ACC112 (cell line): ENCODE measurements at regions not wholly inside any gene's neighbourhood (a gene's known extent, or its start where the extent isn't known, plus 50 kb on each side); places are given as distances from the start of the nearest gene placed in this dataset.
"Not testable (repeated sequence)": the region's sequence is repeated elsewhere in the genome, so short reads cannot be mapped to it uniquely, and the experiment has no call there.

Experiments used
- H2AFZ ChIP-seq: fragments of 200-600 bp; sonication (generic); one replicate; pipeline ENCODE4 v1.6.0; 2017; ENCODE audit warnings: antibody characterized with exemption, low read length; ENCODE audit not compliant: unreplicated experiment
- H3K27ac ChIP-seq: fragments of 200-600 bp; sonication (generic); 2 replicates; pipeline ENCODE4 v1.5.1; 2014; ENCODE audit warnings: low read depth, mild to moderate bottlenecking, antibody characterized with exemption, low read length, moderate library complexity
- H3K27me3 ChIP-seq: fragments of 200-600 bp; sonication (generic); 2 replicates; pipeline ENCODE4 v1.6.1; 2014; ENCODE audit warnings: mild to moderate bottlenecking, antibody characterized with exemption, low read length, moderate library complexity, mixed read lengths; ENCODE audit not compliant: insufficient read depth
- H3K36me3 ChIP-seq: fragments of 200-600 bp; sonication (generic); 2 replicates; pipeline ENCODE4 v1.6.1; 2016; ENCODE audit warnings: mild to moderate bottlenecking, antibody characterized with exemption, low read length, moderate library complexity, mixed read lengths; ENCODE audit not compliant: insufficient read depth
- H3K4me1 ChIP-seq: fragments of 200-600 bp; sonication (generic); one replicate; pipeline ENCODE4 v1.6.1; 2016; ENCODE audit warnings: low read length, mixed read lengths; ENCODE audit not compliant: insufficient read depth, unreplicated experiment, control insufficient read depth
- H3K4me3 ChIP-seq: fragments of 200-600 bp; sonication (generic); 2 replicates; pipeline ENCODE4 v1.5.1; 2014; ENCODE audit warnings: mild to moderate bottlenecking, low read depth, low read length
- H3K79me2 ChIP-seq: fragments of 200-600 bp; sonication (generic); one replicate; pipeline ENCODE4 v1.6.0; 2016; ENCODE audit warnings: low read length; ENCODE audit not compliant: control insufficient read depth, unreplicated experiment, insufficient read depth

DNA sequence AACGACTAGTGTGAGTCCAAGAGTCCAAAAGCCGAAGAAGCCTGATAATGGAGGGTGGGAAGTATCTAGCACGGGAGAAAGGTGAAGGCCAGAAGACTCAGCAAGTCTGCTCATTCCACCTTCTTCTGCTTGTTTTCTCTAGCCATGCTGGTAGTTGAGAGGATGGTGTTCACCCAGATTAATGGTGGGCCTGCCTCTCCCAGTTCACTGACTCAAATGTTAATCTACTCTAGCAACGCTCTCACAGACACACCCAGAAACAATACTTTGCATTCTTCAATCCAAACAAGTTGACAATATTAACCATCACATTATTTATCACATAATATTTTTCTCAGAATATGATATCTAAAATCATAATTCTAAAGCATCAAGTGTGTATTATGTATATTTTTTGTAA lies 1055.1 kb upstream of the PCDH10 start:
- Histone ChIP-seq H3K4me1 (no peaks in the 10 kb centered on the region), H3K27me3 (no peaks in the 10 kb centered on the region), H3K79me2 (no peaks in the 10 kb centered on the region), H3K4me3 (no peak overlapping the region), H2AFZ (no peak overlapping the region), H3K36me3 (no peaks in the 10 kb centered on the region), H3K27ac (no peak overlapping the region)

GRCh38 chr4:132097041-132097440 lies 1052.1 kb upstream of the PCDH10 start:
- Histone ChIP-seq H3K79me2 (no peaks in the 10 kb centered on the region), H3K36me3 (no peaks in the 10 kb centered on the region), H3K4me1 (no peaks in the 10 kb centered on the region), H3K4me3 (no peak overlapping the region), H3K27me3 (no peaks in the 10 kb centered on the region), H2AFZ (peak overlapping the region; percentile 24), H3K27ac (no peak overlapping the region)

DNA sequence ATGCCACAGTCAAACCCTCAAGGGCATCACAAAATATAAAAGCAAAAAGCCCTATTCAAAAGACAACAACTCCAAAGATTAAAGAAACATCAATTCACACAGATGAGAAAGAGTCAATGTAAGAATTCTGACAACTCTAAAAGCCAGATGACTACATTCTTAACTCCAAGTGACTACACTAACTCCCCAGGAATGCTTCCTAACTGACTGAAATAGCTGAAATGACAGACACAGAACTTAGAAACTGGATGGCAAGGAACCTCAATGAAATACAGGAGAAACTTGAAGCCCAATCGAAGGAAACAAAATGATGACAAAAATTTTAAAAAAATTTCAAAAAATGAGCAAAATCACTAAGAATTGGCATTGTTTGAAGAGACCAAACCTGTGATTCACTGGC lies 1047.6 kb upstream of the PCDH10 start:
- no peaks in the 10 kb centered on the region for H3K79me2 ChIP-seq
- H2AFZ ChIP-seq: no peak overlapping the region
- no peak overlapping the region for H3K27ac ChIP-seq
- H3K36me3 ChIP-seq: no peaks in the 10 kb centered on the region
- no peaks in the 10 kb centered on the region for H3K4me1 ChIP-seq
- no peak overlapping the region for H3K4me3 ChIP-seq
- H3K27me3 ChIP-seq: no peaks in the 10 kb centered on the region

DNA sequence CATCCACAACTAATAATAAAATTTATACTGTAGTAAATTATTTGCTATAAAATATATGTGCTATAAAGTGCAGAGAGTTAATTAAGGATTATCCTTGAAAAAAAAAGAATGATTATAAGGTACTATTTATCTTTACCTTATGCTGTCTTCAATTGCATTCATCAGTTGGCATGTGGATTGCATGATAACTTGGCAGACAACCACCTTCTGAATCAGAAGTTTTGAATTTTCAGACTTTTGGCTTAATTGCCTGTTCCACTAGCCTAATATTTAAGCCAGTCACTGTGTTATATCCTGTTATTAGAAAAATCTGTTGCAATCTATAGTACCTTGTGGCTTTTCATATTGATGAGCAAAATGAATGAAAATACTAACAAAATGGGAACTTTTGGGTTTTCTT lies 1040.3 kb upstream of the PCDH10 start:
- Histone ChIP-seq H3K79me2 (no peaks in the 10 kb centered on the region), H3K4me1 (peaks cover 5% of the 10 kb centered on the region), H2AFZ (no peak overlapping the region), H3K36me3 (no peaks in the 10 kb centered on the region), H3K4me3 (no peak overlapping the region), H3K27me3 (no peaks in the 10 kb centered on the region), H3K27ac (no peak overlapping the region)

GRCh38 chr4:132114885-132115284 lies 1034.2 kb upstream of the PCDH10 start:
- H3K79me2 ChIP-seq: no peaks in the 10 kb centered on the region
- H3K27ac ChIP-seq: no peak overlapping the region
- no peaks in the 10 kb centered on the region for H3K27me3 ChIP-seq
- H3K4me1 ChIP-seq: no peaks in the 10 kb centered on the region
- H2AFZ ChIP-seq: no peak overlapping the region
- H3K4me3 ChIP-seq: no peak overlapping the region
- no peaks in the 10 kb centered on the region for H3K36me3 ChIP-seq

GRCh38 chr4:132122741-132123140 lies 1026.4 kb upstream of the PCDH10 start:
- H3K4me1 ChIP-seq, H3K27me3 ChIP-seq, H3K27ac ChIP-seq, H3K4me3 ChIP-seq, H3K36me3 ChIP-seq, H2AFZ ChIP-seq, H3K79me2 ChIP-seq: not testable (repeated sequence)

DNA sequence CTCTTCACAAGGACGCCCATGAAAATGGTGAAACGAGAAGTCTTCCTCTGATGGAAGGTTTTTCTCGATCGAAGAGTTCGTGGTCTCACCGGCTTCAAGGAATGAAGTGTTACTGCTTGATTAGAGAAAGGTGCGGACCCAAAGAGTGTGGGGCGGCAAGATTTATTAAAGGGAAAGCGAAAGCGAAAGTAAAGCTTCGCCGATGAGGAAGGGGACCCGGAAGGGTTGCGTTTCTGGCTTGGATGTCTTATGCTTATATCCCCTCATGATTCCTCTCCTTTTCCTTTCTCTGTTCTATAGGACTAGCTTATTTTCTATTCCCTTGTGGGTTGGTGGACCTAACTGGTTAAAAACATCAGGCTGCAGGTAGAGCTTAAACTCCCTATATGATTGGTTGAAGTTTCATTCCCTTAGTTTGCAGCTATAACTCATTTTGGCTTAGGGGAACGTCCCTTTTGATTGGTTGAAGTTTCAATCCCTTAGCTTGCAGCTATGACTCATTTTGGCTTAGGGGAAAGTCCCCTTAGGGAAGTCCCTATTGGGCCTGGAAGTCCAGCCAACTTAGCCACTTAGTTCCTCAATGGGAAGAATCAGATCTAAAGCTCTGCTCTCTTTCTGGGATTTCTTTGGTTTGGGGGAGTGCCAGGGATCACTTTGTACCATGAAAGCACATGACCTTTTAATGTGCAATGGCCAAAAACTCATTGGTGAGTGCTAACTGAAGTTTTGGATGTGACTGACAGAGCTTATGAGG lies 1025.0 kb upstream of the PCDH10 start:
- H3K4me3 ChIP-seq: no peak overlapping the region
- no peaks in the 10 kb centered on the region for H3K4me1 ChIP-seq
- H3K36me3 ChIP-seq: no peaks in the 10 kb centered on the region
- H3K79me2 ChIP-seq: no peaks in the 10 kb centered on the region
- H3K27me3 ChIP-seq: no peaks in the 10 kb centered on the region
- H3K27ac ChIP-seq: no peak overlapping the region
- H2AFZ ChIP-seq: peak overlapping the region; percentile 6

GRCh38 chr4:132124624-132124974 lies 1024.5 kb upstream of the PCDH10 start:
- Histone ChIP-seq H3K4me1 (no peaks in the 10 kb centered on the region), H3K4me3 (no peak overlapping the region), H3K36me3 (no peaks in the 10 kb centered on the region), H3K27me3 (no peaks in the 10 kb centered on the region), H3K27ac (no peak overlapping the region), H2AFZ (no peak overlapping the region), H3K79me2 (no peaks in the 10 kb centered on the region)

GRCh38 chr4:132125131-132125530 lies 1024.0 kb upstream of the PCDH10 start:
- Histone ChIP-seq H3K79me2 (no peaks in the 10 kb centered on the region), H3K27ac (no peak overlapping the region), H3K4me3 (no peak overlapping the region), H2AFZ (no peak overlapping the region), H3K27me3 (no peaks in the 10 kb centered on the region), H3K36me3 (no peaks in the 10 kb centered on the region), H3K4me1 (no peaks in the 10 kb centered on the region)

GRCh38 chr4:132132433-132132832 lies 1016.7 kb upstream of the PCDH10 start:
- H3K4me1 ChIP-seq: no peaks in the 10 kb centered on the region
- no peaks in the 10 kb centered on the region for H3K79me2 ChIP-seq
- no peaks in the 10 kb centered on the region for H3K36me3 ChIP-seq
- H3K4me3 ChIP-seq: no peak overlapping the region
- H2AFZ ChIP-seq: no peak overlapping the region
- H3K27ac ChIP-seq: no peak overlapping the region
- no peaks in the 10 kb centered on the region for H3K27me3 ChIP-seq

DNA sequence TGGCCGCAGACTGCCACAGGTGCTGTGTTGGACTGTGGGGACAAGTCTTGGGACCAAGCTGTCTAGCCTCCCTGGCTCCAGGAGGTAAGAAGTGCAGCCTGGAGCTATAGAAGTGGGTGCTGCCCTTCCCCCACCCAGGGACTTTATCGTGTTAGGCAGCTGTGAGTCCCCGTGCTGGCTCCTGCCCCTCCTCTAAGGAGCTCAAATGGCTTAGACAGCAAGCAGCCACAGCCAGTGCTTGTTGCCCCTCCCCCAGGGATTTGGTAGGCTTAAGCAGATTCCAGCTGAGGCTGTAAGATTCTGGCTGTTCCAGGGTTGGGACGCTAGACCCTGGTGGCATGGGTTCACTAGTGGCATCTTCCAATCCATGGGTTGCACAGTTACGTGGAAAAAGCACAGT lies 979.4 kb upstream of the PCDH10 start:
- Histone ChIP-seq H2AFZ (no peak overlapping the region), H3K4me1 (no peaks in the 10 kb centered on the region), H3K36me3 (no peaks in the 10 kb centered on the region), H3K27me3 (no peaks in the 10 kb centered on the region), H3K79me2 (no peaks in the 10 kb centered on the region), H3K4me3 (no peak overlapping the region), H3K27ac (no peak overlapping the region)
